ENCODE measurements at regions not wholly inside any gene's neighbourhood (a gene's known extent, or its start where the extent isn't known, plus 50 kb on each side); places are given as distances from the start of the nearest gene placed in this dataset.

- TF ChIP-seq CTCF (IDR thresholded peaks at IDR 0.05; ENCODE audit: insufficient read depth, low read depth, low read length), result no peak
- no peak for TF ChIP-seq EZH2 (IDR thresholded peaks at IDR 0.05; ENCODE audit: insufficient read depth, low read length)
Measured at GRCh38 chr7:15834446-15834845, 148.0 kb upstream of the MEOX2 start.

Measured in astrocyte (in vitro differentiated cells and primary cell).